ACHN (cell line): ENCODE measurements at regions not wholly inside any gene's neighbourhood (a gene's known extent, or its start where the extent isn't known, plus 50 kb on each side); places are given as distances from the start of the nearest gene placed in this dataset.

Source experiments
- DNase-seq: peaks from one replicate; pipeline ENCODE4 v3.0.0-alpha.2; 2015
- in situ Hi-C: cut with HindIII; loops from 2 replicates; pipeline ENCODE4 v1.10.0; 2017; ENCODE audit warnings: low sequenced_read_pairs, low pct_ligation_motif_present, low pct_unique_long_range_greater_than_20kb

GRCh38 chr22:48240148-48240934 lies 1477.9 kb downstream of the TBC1D22A start:
- DNase-seq = no peak
- in situ Hi-C loops = no loop called here

GRCh38 chr22:48239461-48240147 lies 1477.2 kb downstream of the TBC1D22A start:
- DNase-seq = no peak
- in situ Hi-C loops = no loop called here

- in situ Hi-C loops = no loop called here
- no peak for DNase-seq
Measured at GRCh38 chr22:48238966-48239365, 1476.5 kb downstream of the TBC1D22A start.

- no peak for DNase-seq
- in situ Hi-C loops = no loop called here
Measured at GRCh38 chr22:48238284-48238915, 1476.0 kb downstream of the TBC1D22A start.

- in situ Hi-C loops = no loop called here
- no peak for DNase-seq
Measured at GRCh38 chr22:48237466-48238283, 1475.2 kb downstream of the TBC1D22A start.

- no peak for DNase-seq
- in situ Hi-C loops = no loop called here
Measured at GRCh38 chr22:48236261-48236660, 1473.8 kb downstream of the TBC1D22A start.

GRCh38 chr22:48235744-48236143 lies 1473.3 kb downstream of the TBC1D22A start:
- DNase-seq = no peak
- in situ Hi-C loops = no loop called here

GRCh38 chr22:48234011-48234410 lies 1471.6 kb downstream of the TBC1D22A start:
- DNase-seq = no peak
- in situ Hi-C loops = no loop called here

GRCh38 chr22:48233586-48233985 lies 1471.1 kb downstream of the TBC1D22A start:
- no peak for DNase-seq
- in situ Hi-C loops = no loop called here

GRCh38 chr22:48228468-48228867 lies 1466.0 kb downstream of the TBC1D22A start:
- no peak for DNase-seq
- in situ Hi-C loops = no loop called here

- in situ Hi-C loops = no loop called here
Measured at GRCh38 chr22:48227341-48228018, 1465.0 kb downstream of the TBC1D22A start.

GRCh38 chr22:48226026-48227013 lies 1463.9 kb downstream of the TBC1D22A start:
- in situ Hi-C loops = no loop called here

More at GRCh38 chr22:48227341-48228018, 1465.0 kb downstream of the TBC1D22A start:
- no peak for DNase-seq

GRCh38 chr22:48224332-48224731 lies 1461.9 kb downstream of the TBC1D22A start:
- in situ Hi-C loops = no loop called here
- no peak for DNase-seq

More at GRCh38 chr22:48226026-48227013, 1463.9 kb downstream of the TBC1D22A start:
- DNase-seq = no peak

GRCh38 chr22:48223488-48224190 lies 1461.2 kb downstream of the TBC1D22A start:
- in situ Hi-C loops = no loop called here
- no peak for DNase-seq

GRCh38 chr22:48222742-48223487 lies 1460.5 kb downstream of the TBC1D22A start:
- no peak for DNase-seq
- in situ Hi-C loops = no loop called here

- no peak for DNase-seq
- in situ Hi-C loops = no loop called here
Measured at GRCh38 chr22:48218889-48219420, 1456.5 kb downstream of the TBC1D22A start.
